IMR-90 (cell line): ENCODE measurements at regions not wholly inside any gene's neighbourhood (a gene's known extent, or its start where the extent isn't known, plus 50 kb on each side); places are given as distances from the start of the nearest gene placed in this dataset.

Experiments
- ATAC-seq: fragments of 200-7000 bp; cut with Tn5 transposase; 2 replicates; pipeline ENCODE4 v1.9.1; 2020; ENCODE audit warnings: low read depth, mild to moderate bottlenecking, moderate library complexity
- BruUV-seq: library from RNA; stranded (reverse); fragments of 400-500 nt; replicated peaks from 2 replicates; lab custom pipeline; 2021; lab: Mats Ljungman, UMichigan
- CTCF ChIA-PET: fragments of 300-600 bp; formaldehyde crosslinking; extraction: SDS; loops from one replicate; lab custom pipeline; 2021; ENCODE audit warnings: antibody characterized with exemption; lab: Yijun Ruan, JAX
- POLR2A ChIA-PET: fragments of 300-600 bp; sonication (Branson Sonifier 250); formaldehyde crosslinking; loops from one replicate; lab custom pipeline; 2022; ENCODE audit warnings: antibody characterized with exemption; ENCODE audit not compliant: unreplicated experiment; lab: Charles Lee
- DNase-seq: peaks from one replicate; pipeline ENCODE4 v3.0.0; 2013
- H2AFZ ChIP-seq: replicated peaks from 2 replicates; pipeline ENCODE3; 2013; ENCODE audit warnings: low read length, mild to moderate bottlenecking; ENCODE audit not compliant: poor library complexity
- H2AK5ac ChIP-seq: 2 replicates; pipeline ENCODE4 v1.6.1; 2013; ENCODE audit warnings: low read depth, low read length, inconsistent platforms
- H2AK9ac ChIP-seq: replicated peaks from 2 replicates; pipeline ENCODE3; 2013; ENCODE audit warnings: mild to moderate bottlenecking, low read depth, low read length, moderate library complexity; ENCODE audit not compliant: poor library complexity
- H2BK120ac ChIP-seq: 2 replicates; pipeline ENCODE4 v1.6.1; 2013; ENCODE audit warnings: low read depth, low read length, inconsistent platforms
- H2BK15ac ChIP-seq: 3 replicates; pipeline ENCODE4 v1.6.1; 2013; ENCODE audit warnings: low read depth, low read length, inconsistent platforms
- H2BK20ac ChIP-seq: 2 replicates; pipeline ENCODE4 v1.6.1; 2013; ENCODE audit warnings: low read depth, mild to moderate bottlenecking, inconsistent platforms, low read length, moderate library complexity
- H2BK5ac ChIP-seq: 2 replicates; pipeline ENCODE4 v1.6.1; 2013; ENCODE audit warnings: mild to moderate bottlenecking, low read depth, low read length, inconsistent platforms; ENCODE audit not compliant: poor library complexity, severe bottlenecking
- H3K14ac ChIP-seq: replicated peaks from 2 replicates; pipeline ENCODE4 v1.6.1; 2013; ENCODE audit warnings: low read depth, low read length, inconsistent platforms
- H3K18ac ChIP-seq: 2 replicates; pipeline ENCODE4 v1.6.1; 2013; ENCODE audit warnings: low read depth, low read length, control low read depth
- H3K23ac ChIP-seq: 2 replicates; pipeline ENCODE4 v1.6.1; 2013; ENCODE audit warnings: low read depth, low read length, inconsistent platforms
- H3K27ac ChIP-seq: 2 replicates; pipeline ENCODE4 v1.5.1; 2013; ENCODE audit warnings: mild to moderate bottlenecking, control low read depth, low read length; ENCODE audit not compliant: insufficient read depth
- H3K27me3 ChIP-seq: 2 replicates; pipeline ENCODE4 v1.6.1; 2013; ENCODE audit warnings: low read length; ENCODE audit not compliant: control insufficient read depth, insufficient read depth
- H3K36me3 ChIP-seq: 2 replicates; pipeline ENCODE4 v1.6.1; 2013; ENCODE audit warnings: low read length, mixed read lengths; ENCODE audit not compliant: control insufficient read depth, insufficient read depth
- H3K4ac ChIP-seq: 2 replicates; pipeline ENCODE4 v1.6.1; 2013; ENCODE audit warnings: low read depth, low read length, inconsistent platforms
- H3K4me1 ChIP-seq: 2 replicates; pipeline ENCODE4 v1.6.1; 2013; ENCODE audit warnings: low read length, mixed read lengths; ENCODE audit not compliant: control insufficient read depth, insufficient read depth
- H3K4me2 ChIP-seq: 2 replicates; pipeline ENCODE4 v1.6.1; 2013; ENCODE audit warnings: low read depth, mild to moderate bottlenecking, control low read depth, low read length, moderate library complexity
- H3K4me3 ChIP-seq: 2 replicates; pipeline ENCODE4 v1.5.1; 2013; ENCODE audit warnings: low read depth, mild to moderate bottlenecking, control low read depth, low read length, moderate library complexity; ENCODE audit not compliant: insufficient read depth
- H3K56ac ChIP-seq: 2 replicates; pipeline ENCODE4 v1.6.1; 2013; ENCODE audit warnings: low read length, inconsistent platforms; ENCODE audit not compliant: insufficient read depth; ENCODE audit errors: extremely low read depth
- H3K79me1 ChIP-seq, 2 experiments: 2 replicates each; pipeline ENCODE4 v1.6.1; 2013; ENCODE audit warnings: low read length in 2 of 2, inconsistent platforms in 1 of 2, low read depth in 1 of 2
- H3K9ac ChIP-seq: 2 replicates; pipeline ENCODE4 v1.6.1; 2013; ENCODE audit warnings: low read depth, low read length, control low read depth
- H3K9me1 ChIP-seq: 2 replicates; pipeline ENCODE4 v1.6.1; 2013; ENCODE audit warnings: low read length, inconsistent platforms; ENCODE audit not compliant: insufficient read depth
- H3K9me3 ChIP-seq: 2 replicates; pipeline ENCODE4 v1.6.1; 2013; ENCODE audit warnings: low read length; ENCODE audit not compliant: control insufficient read depth, insufficient read depth
- H4K20me1 ChIP-seq: 2 replicates; pipeline ENCODE4 v1.6.1; 2013; ENCODE audit warnings: low read length, inconsistent platforms; ENCODE audit not compliant: insufficient read depth
- H4K5ac ChIP-seq: 2 replicates; pipeline ENCODE4 v1.6.1; 2013; ENCODE audit warnings: mild to moderate bottlenecking, low read depth, low read length, control low read depth
- H4K8ac ChIP-seq, 2 experiments: 2 replicates each; pipeline ENCODE4 v1.6.1; 2013; ENCODE audit warnings: low read depth in 2 of 2, low read length in 2 of 2, control low read depth in 1 of 2, inconsistent platforms in 1 of 2
- H4K91ac ChIP-seq: 2 replicates; pipeline ENCODE4 v1.6.1; 2013; ENCODE audit warnings: low read depth, low read length, inconsistent platforms; ENCODE audit not compliant: insufficient read depth
- BHLHE40 ChIP-seq: fragments of 150-350 bp; IDR thresholded peaks from 2 replicates; pipeline ENCODE4 v1.6.1; 2016; ENCODE audit warnings: mild to moderate bottlenecking, low read depth, low read length
- RCOR1 ChIP-seq: IDR thresholded peaks from 2 replicates; pipeline ENCODE4 v1.6.1; 2012; ENCODE audit warnings: mild to moderate bottlenecking, low read length, improper control_type of control experiment; ENCODE audit not compliant: insufficient replicate concordance
- WGBS, 2 experiments: methylation state at CpG; one replicate each; pipeline versions ENCODE4 v1.1.5 to v1.1.7; 2013; ENCODE audit warnings: missing lambda C conversion rate in 2 of 2; ENCODE audit not compliant: insufficient read length in 1 of 2; ENCODE audit errors: extremely low coverage in 2 of 2; 5-methylcytosine and 5-hydroxymethylcytosine counted together
- dilution Hi-C: fragments of 300-500 bp; cut with HindIII; formaldehyde crosslinking; loops from one replicate; pipeline ENCODE4 v1.14.3; 2018; ENCODE audit warnings: low sequenced_read_pairs; ENCODE audit not compliant: unreplicated experiment
- in situ Hi-C: fragments of 300-500 bp; cut with MboI; formaldehyde crosslinking; loops from 3 replicates; pipeline ENCODE4 v1.14.3; 2019; ENCODE audit warnings: low sequenced_read_pairs, inconsistent platforms, mixed read lengths
- intact Hi-C: fragments of 100-400 bp; cut with micrococcal nuclease; formaldehyde crosslinking; loops from 2 replicates; pipeline ENCODE4 v1.10.0; 2022

DNA sequence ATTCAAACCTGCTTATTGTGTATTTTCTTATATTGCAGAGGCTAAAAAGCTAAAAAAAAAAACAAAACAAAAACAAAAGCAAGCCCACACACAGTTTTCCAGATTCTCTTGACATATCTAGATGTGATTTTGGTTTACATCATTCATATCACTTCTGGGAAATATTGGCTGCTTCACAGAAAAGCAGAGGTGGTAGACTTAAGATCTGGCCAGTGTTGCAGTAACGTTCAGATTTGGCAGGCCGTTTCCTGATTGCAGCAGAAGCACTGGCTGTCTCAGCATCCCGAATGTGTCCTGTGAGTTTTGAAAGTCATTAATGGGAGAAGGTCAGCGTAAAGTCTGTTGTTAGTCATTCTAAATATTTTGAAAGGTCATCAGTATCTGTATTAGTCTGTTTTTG lies 2062.0 kb downstream of the ARAP2 start:
- H3K18ac ChIP-seq: peak overlapping the region; percentile 84
- H3K14ac ChIP-seq: peak overlapping the region; percentile 36; the same call in 1 of the 2 replicates
- H3K27ac ChIP-seq: peak overlapping the region; percentile 66
- ATAC-seq: peak; percentile 13; the same call in 1 of the 2 replicates
- peak overlapping the region; percentile 13 for H2BK15ac ChIP-seq
- 10% methylated on average over 2 of the region's 4 CpGs; no CpG with 5 or more reads in 1 of the 2 experiments for WGBS, 2 experiments
- no peaks in the 10 kb centered on the region for H3K9me3 ChIP-seq
- 0 out of 2 replicates have a peak, but pooled peaks cover 2% of the 10 kb centered on the region for H3K9me1 ChIP-seq
- BruUV-seq: no TSS peak
- H3K23ac ChIP-seq: peak overlapping the region; percentile 31; the same call in 1 of the 2 replicates
- peak overlapping the region; percentile 65 for H4K91ac ChIP-seq
- no peaks in the 10 kb centered on the region for H3K27me3 ChIP-seq
- peak overlapping the region; percentile 33 for H2AK5ac ChIP-seq
- H3K4me2 ChIP-seq: peak overlapping the region; percentile 59; the same call in 1 of the 2 replicates
- peak; percentile 52 for DNase-seq
- no peaks in the 10 kb centered on the region for H3K79me1 ChIP-seq
- ChIA-PET CTCF (no interaction called here), POLR2A (no interaction called here)
- no peak overlapping the region for H3K9ac ChIP-seq
- dilution Hi-C loops (no loop called here), in situ Hi-C loops (no loop called here), intact Hi-C loops (loop anchor here (10.0 kb wide), 1 partner anchor 348 kb away; no protein-coding TSS in a partner anchor)
- H2AK9ac ChIP-seq: no peak overlapping the region
- peak overlapping the region; percentile 60; the same call in 1 of the 2 replicates for H4K5ac ChIP-seq
- H2BK5ac ChIP-seq: peak overlapping the region; percentile 99
- H3K56ac ChIP-seq: peak overlapping the region; percentile 32
- H2BK20ac ChIP-seq: peak overlapping the region; percentile 85
- H4K20me1 ChIP-seq: no peaks in the 10 kb centered on the region
- H3K4me1 ChIP-seq: peaks cover 7% of the 10 kb centered on the region
- peak overlapping the region; percentile 11 to 46 for H4K8ac ChIP-seq
- no peaks in the 10 kb centered on the region for H3K36me3 ChIP-seq
- H3K4ac ChIP-seq: peak overlapping the region; percentile 83
- peak overlapping the region; percentile 71 for H2BK120ac ChIP-seq
- no peak overlapping the region for H3K4me3 ChIP-seq
- no peak for TF ChIP-seq BHLHE40
- no peak for TF ChIP-seq RCOR1
- H2AFZ ChIP-seq: no peak overlapping the region
